ENCODE measurements at regions not wholly inside any gene's neighbourhood (a gene's known extent, or its start where the extent isn't known, plus 50 kb on each side); places are given as distances from the start of the nearest gene placed in this dataset.

GRCh38 chr10:10271639-10272192 lies 746.0 kb upstream of the CELF2 start:
- H3K4me2 ChIP-seq (ENCODE audit: insufficient read depth, low read length) = no peak overlapping the region
- no peak overlapping the region for H3K27ac ChIP-seq (ENCODE audit: insufficient read depth, low read depth, low read length)
- BruUV-seq (replicated peaks) = no TSS peak
- no peaks in the 10 kb centered on the region for H3K4me1 ChIP-seq (ENCODE audit: control insufficient read depth, extremely low read depth, insufficient read depth, low read length)
- CTCF ChIA-PET = no interaction called here
- H3K9ac ChIP-seq (replicated peaks; ENCODE audit: extremely low read depth, insufficient read depth, low read length) = no peak overlapping the region
- no peak for DNase-seq (ENCODE audit: low read depth, low spot score)
- TF ChIP-seq EZH2 (IDR thresholded peaks at IDR 0.05; ENCODE audit: borderline replicate concordance, low read depth, low read length, severe bottlenecking) (no peak), POLR2AphosphoS5 (IDR thresholded peaks at IDR 0.05; ENCODE audit: insufficient read depth, low read depth, low read length) (no peak), JUN (IDR thresholded peaks at IDR 0.05; ENCODE audit: borderline replicate concordance, insufficient read depth, insufficient read length, low read depth) (no peak), POLR2A (IDR thresholded peaks at IDR 0.05; ENCODE audit: low read depth, low read length) (no peak), FOS (IDR thresholded peaks at IDR 0.05; ENCODE audit: borderline replicate concordance, insufficient read depth, low read length) (no peak), MYC (IDR thresholded peaks at IDR 0.05; ENCODE audit: low read depth, low read length) (no peak), GATA2 (IDR thresholded peaks at IDR 0.05; ENCODE audit: insufficient read depth, insufficient read length, low read depth, low read length) (no peak)
- TF ChIP-seq, protein P1, sequence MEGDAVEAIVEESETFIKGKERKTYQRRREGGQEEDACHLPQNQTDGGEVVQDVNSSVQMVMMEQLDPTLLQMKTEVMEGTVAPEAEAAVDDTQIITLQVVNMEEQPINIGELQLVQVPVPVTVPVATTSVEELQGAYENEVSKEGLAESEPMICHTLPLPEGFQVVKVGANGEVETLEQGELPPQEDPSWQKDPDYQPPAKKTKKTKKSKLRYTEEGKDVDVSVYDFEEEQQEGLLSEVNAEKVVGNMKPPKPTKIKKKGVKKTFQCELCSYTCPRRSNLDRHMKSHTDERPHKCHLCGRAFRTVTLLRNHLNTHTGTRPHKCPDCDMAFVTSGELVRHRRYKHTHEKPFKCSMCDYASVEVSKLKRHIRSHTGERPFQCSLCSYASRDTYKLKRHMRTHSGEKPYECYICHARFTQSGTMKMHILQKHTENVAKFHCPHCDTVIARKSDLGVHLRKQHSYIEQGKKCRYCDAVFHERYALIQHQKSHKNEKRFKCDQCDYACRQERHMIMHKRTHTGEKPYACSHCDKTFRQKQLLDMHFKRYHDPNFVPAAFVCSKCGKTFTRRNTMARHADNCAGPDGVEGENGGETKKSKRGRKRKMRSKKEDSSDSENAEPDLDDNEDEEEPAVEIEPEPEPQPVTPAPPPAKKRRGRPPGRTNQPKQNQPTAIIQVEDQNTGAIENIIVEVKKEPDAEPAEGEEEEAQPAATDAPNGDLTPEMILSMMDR (IDR thresholded peaks at IDR 0.05; ENCODE audit: extremely low read depth in 1 of 2, insufficient read depth in 1 of 2, low read depth in 1 of 2, low read length in 2 of 2) = no peak
- TF ChIP-seq, protein P2, sequence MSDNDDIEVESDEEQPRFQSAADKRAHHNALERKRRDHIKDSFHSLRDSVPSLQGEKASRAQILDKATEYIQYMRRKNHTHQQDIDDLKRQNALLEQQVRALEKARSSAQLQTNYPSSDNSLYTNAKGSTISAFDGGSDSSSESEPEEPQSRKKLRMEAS (IDR thresholded peaks at IDR 0.05; ENCODE audit: insufficient read depth, insufficient read length) = no peak
- POLR2A ChIA-PET = no interaction called here
- dilution Hi-C loops (cut with MboI; ENCODE audit: extremely low pct_ligation_motif_present, low sequenced_read_pairs) (no loop called here), intact Hi-C loops (cut with micrococcal nuclease) (no loop called here)
- no peak overlapping the region for H3K4me3 ChIP-seq (replicated peaks in 1 of 3; ENCODE audit: insufficient read depth in 1 of 3, low read depth in 1 of 3, low read length in 3 of 3)
- no peaks in the 10 kb centered on the region for H4K20me1 ChIP-seq (replicated peaks; ENCODE audit: control insufficient read depth, extremely low read depth, insufficient read depth, low read length)
- H3K36me3 ChIP-seq (ENCODE audit: control insufficient read depth in 2 of 2, extremely low read depth in 1 of 2, insufficient read depth in 2 of 2, low read length in 2 of 2) = no peaks in the 10 kb centered on the region
- H2AFZ ChIP-seq (ENCODE audit: low read depth, low read length) = no peak overlapping the region
- H3K79me2 ChIP-seq (ENCODE audit: control insufficient read depth, insufficient read depth, low read length) = no peaks in the 10 kb centered on the region
- no peaks in the 10 kb centered on the region for H3K9me1 ChIP-seq (replicated peaks; ENCODE audit: control insufficient read depth, extremely low read depth, insufficient read depth, low read length)
- FAIRE-seq = no peak
- H3K27me3 ChIP-seq (ENCODE audit: control insufficient read depth in 2 of 2, insufficient read depth in 2 of 2, low read length in 2 of 2) = no peaks in the 10 kb centered on the region
- no peaks in the 10 kb centered on the region for H3K9me3 ChIP-seq (replicated peaks; ENCODE audit: control insufficient read depth, insufficient read depth, low read length)

All from endothelial cell of umbilical vein (primary cell).